Body of pancreas (tissue), 4 donors: ENCODE measurements at regions not wholly inside any gene's neighbourhood (a gene's known extent, or its start where the extent isn't known, plus 50 kb on each side); places are given as distances from the start of the nearest gene placed in this dataset.

Source experiments
- CTCF ChIP-seq, 7 experiments: fragments of 450-650 bp in 4 of 7; fragments of 200-600 bp in 3 of 7; sonication (generic) in 3 of 7; IDR thresholded peaks; one replicate each; pipeline ENCODE4 v1.5.1; 2016 to 2019; ENCODE audit warnings: antibody characterized with exemption in 7 of 7
- POLR2A ChIP-seq, 3 donors: fragments of 450-650 bp; IDR thresholded peaks; one replicate each; pipeline ENCODE4 v1.6.1; 2016; ENCODE audit warnings: antibody characterized with exemption in 3 of 3, mild to moderate bottlenecking in 2 of 3

- TF ChIP-seq POLR2A (IDR thresholded peaks at IDR 0.05), result no peak
- TF ChIP-seq CTCF (IDR thresholded peaks at IDR 0.05), result no peak
Observed at GRCh38 chr5:136905571-136905970, 540.2 kb upstream of the TRPC7 start.
